ENCODE measurements at regions not wholly inside any gene's neighbourhood (a gene's known extent, or its start where the extent isn't known, plus 50 kb on each side); places are given as distances from the start of the nearest gene placed in this dataset.

- TF ChIP-seq, protein P1, sequence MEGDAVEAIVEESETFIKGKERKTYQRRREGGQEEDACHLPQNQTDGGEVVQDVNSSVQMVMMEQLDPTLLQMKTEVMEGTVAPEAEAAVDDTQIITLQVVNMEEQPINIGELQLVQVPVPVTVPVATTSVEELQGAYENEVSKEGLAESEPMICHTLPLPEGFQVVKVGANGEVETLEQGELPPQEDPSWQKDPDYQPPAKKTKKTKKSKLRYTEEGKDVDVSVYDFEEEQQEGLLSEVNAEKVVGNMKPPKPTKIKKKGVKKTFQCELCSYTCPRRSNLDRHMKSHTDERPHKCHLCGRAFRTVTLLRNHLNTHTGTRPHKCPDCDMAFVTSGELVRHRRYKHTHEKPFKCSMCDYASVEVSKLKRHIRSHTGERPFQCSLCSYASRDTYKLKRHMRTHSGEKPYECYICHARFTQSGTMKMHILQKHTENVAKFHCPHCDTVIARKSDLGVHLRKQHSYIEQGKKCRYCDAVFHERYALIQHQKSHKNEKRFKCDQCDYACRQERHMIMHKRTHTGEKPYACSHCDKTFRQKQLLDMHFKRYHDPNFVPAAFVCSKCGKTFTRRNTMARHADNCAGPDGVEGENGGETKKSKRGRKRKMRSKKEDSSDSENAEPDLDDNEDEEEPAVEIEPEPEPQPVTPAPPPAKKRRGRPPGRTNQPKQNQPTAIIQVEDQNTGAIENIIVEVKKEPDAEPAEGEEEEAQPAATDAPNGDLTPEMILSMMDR (optimal IDR thresholded peaks at IDR 0.05 in 1 of 3, IDR thresholded peaks at IDR 0.05 in 1 of 3, conservative IDR thresholded peaks at IDR 0.05 in 1 of 3; ENCODE audit: extremely low read depth in 1 of 3, insufficient read depth in 2 of 3, low read length in 3 of 3): no peak
- no peak for TF ChIP-seq EZH2 (IDR thresholded peaks at IDR 0.05; ENCODE audit: low read length)
These were observed 698.5 kb upstream of the BRINP3 start for GRCh38 chr1:191176131-191176530.

Measured in keratinocyte (primary cell).